Esophagus squamous epithelium (tissue), 4 donors: ENCODE measurements at regions not wholly inside any gene's neighbourhood (a gene's known extent, or its start where the extent isn't known, plus 50 kb on each side); places are given as distances from the start of the nearest gene placed in this dataset.

Source experiments
- POLR2A ChIP-seq, 4 donors: fragments of 450-650 bp; IDR thresholded peaks; one replicate each; pipeline ENCODE4 v1.6.1; 2017; ENCODE audit warnings: antibody characterized with exemption in 4 of 4, mild to moderate bottlenecking in 4 of 4, moderate library complexity in 3 of 4
- TF ChIP-seq, protein P1 (sequence below), 6 experiments: fragments of 450-650 bp in 4 of 6; fragments of 200-600 bp in 2 of 6; sonication (generic) in 2 of 6; IDR thresholded peaks; one replicate each; pipeline ENCODE4 v1.5.1; 2016 to 2019; ENCODE audit warnings: antibody characterized with exemption in 6 of 6, mild to moderate bottlenecking in 4 of 6, moderate library complexity in 4 of 6

DNA sequence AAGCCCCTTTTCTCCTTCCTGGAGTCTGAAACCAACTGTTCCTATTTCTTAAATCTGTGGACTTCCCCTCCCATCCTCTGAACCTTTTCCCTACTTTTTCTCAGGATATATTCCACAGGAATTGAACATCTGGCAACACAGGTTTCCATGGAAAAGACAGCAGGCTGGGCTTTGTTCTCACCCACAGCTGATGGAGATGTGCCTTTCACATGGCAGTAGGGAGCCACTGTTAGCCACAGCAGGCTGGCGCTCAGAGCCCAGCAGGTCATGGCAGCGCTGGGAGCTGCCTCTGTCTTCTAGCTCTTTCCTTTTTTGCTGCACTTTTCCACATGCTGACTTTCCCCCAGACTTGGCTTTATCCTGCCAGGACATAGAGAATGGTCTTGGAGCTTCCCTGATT lies 116.4 kb upstream of the NLRP1 start:
- no peak for TF ChIP-seq POLR2A (IDR thresholded peaks at IDR 0.05)
- TF ChIP-seq, protein P1, sequence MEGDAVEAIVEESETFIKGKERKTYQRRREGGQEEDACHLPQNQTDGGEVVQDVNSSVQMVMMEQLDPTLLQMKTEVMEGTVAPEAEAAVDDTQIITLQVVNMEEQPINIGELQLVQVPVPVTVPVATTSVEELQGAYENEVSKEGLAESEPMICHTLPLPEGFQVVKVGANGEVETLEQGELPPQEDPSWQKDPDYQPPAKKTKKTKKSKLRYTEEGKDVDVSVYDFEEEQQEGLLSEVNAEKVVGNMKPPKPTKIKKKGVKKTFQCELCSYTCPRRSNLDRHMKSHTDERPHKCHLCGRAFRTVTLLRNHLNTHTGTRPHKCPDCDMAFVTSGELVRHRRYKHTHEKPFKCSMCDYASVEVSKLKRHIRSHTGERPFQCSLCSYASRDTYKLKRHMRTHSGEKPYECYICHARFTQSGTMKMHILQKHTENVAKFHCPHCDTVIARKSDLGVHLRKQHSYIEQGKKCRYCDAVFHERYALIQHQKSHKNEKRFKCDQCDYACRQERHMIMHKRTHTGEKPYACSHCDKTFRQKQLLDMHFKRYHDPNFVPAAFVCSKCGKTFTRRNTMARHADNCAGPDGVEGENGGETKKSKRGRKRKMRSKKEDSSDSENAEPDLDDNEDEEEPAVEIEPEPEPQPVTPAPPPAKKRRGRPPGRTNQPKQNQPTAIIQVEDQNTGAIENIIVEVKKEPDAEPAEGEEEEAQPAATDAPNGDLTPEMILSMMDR (IDR thresholded peaks at IDR 0.05), result no peak
